H1 (cell line): ENCODE measurements at regions not wholly inside any gene's neighbourhood (a gene's known extent, or its start where the extent isn't known, plus 50 kb on each side); places are given as distances from the start of the nearest gene placed in this dataset.

Source experiments
- CHD2 ChIP-seq: IDR thresholded peaks from 2 replicates; pipeline ENCODE4 v1.6.1; 2012; ENCODE audit warnings: low read length, improper control_type of control experiment
- CHD7 ChIP-seq: fragments of 300-600 bp; sonication (generic); IDR thresholded peaks from 2 replicates; pipeline ENCODE4 v1.7.1; 2012; ENCODE audit warnings: low read length, moderate library complexity, mild to moderate bottlenecking, inconsistent platforms; ENCODE audit not compliant: insufficient replicate concordance
- CTBP2 ChIP-seq: IDR thresholded peaks from 2 replicates; pipeline ENCODE4 v1.7.0; 2011; ENCODE audit warnings: borderline replicate concordance, mild to moderate bottlenecking, moderate library complexity, mixed read lengths, low read length; ENCODE audit not compliant: insufficient read depth, insufficient read length
- HDAC6 ChIP-seq: IDR thresholded peaks from one replicate; pipeline ENCODE4 v1.7.1; 2012; ENCODE audit warnings: low read depth, mild to moderate bottlenecking, inconsistent platforms, low read length, moderate library complexity
- MAFK ChIP-seq: IDR thresholded peaks from 2 replicates; pipeline ENCODE4 v1.6.1; 2012; ENCODE audit warnings: low read depth, mild to moderate bottlenecking, improper control_type of control experiment, low read length
- POU5F1 ChIP-seq: IDR thresholded peaks from 2 replicates; pipeline ENCODE4 v1.6.1; 2011; ENCODE audit warnings: low read depth, mild to moderate bottlenecking, low read length, moderate library complexity
- RXRA ChIP-seq: IDR thresholded peaks from 2 replicates; pipeline ENCODE4 v1.6.1; 2011; ENCODE audit warnings: low read depth, mild to moderate bottlenecking, low read length, moderate library complexity; ENCODE audit not compliant: insufficient read depth
- SIN3A ChIP-seq, 2 experiments: IDR thresholded peaks in 1 of 2; conservative IDR thresholded peaks in 1 of 2; 2 replicates each; pipeline ENCODE4 v1.6.1; 2011 to 2012; ENCODE audit warnings: low read length in 2 of 2, improper control_type of control experiment in 1 of 2, low read depth in 1 of 2, mild to moderate bottlenecking in 1 of 2
- SIX5 ChIP-seq: IDR thresholded peaks from 2 replicates; pipeline ENCODE4 v1.6.1; 2011; ENCODE audit warnings: mild to moderate bottlenecking, low read depth, low read length
- SP2 ChIP-seq: IDR thresholded peaks from 2 replicates; pipeline ENCODE4 v1.6.1; 2012; ENCODE audit warnings: mild to moderate bottlenecking, low read length, inconsistent platforms
- SRF ChIP-seq: IDR thresholded peaks from 2 replicates; pipeline ENCODE4 v1.6.1; 2011; ENCODE audit warnings: mild to moderate bottlenecking, low read depth, low read length, moderate library complexity
- TAF1 ChIP-seq: IDR thresholded peaks from 2 replicates; pipeline ENCODE4 v1.6.1; 2011; ENCODE audit warnings: mild to moderate bottlenecking, low read depth, low read length
- TCF12 ChIP-seq: IDR thresholded peaks from 2 replicates; pipeline ENCODE4 v1.6.1; 2011; ENCODE audit warnings: low read depth, mild to moderate bottlenecking, low read length
- YY1 ChIP-seq: IDR thresholded peaks from 2 replicates; pipeline ENCODE4 v1.6.1; 2011; ENCODE audit warnings: low read depth, mild to moderate bottlenecking, low read length

- TF ChIP-seq CHD7 (no peak), SP2 (no peak), HDAC6 (no peak), CTBP2 (no peak), POU5F1 (no peak), SIX5 (no peak), TAF1 (no peak), MAFK (no peak), CHD2 (no peak), RXRA (no peak), YY1 (no peak), SIN3A (conservative IDR thresholded peaks at IDR 0.05 in 1 of 2, IDR thresholded peaks at IDR 0.05 in 1 of 2; ENCODE audit: low read depth in 1 of 2, low read length in 2 of 2) (no peak), SRF (no peak), TCF12 (no peak)
These were observed 89.5 kb downstream of the ZFP36L2 start (continued) for GRCh38 chr2:43136876-43137275.
